Fibroblast of lung (primary cell): ENCODE measurements at regions not wholly inside any gene's neighbourhood (a gene's known extent, or its start where the extent isn't known, plus 50 kb on each side); places are given as distances from the start of the nearest gene placed in this dataset.

ENCODE experiments used
- DNase-seq, 2 donors: peaks; one replicate each; pipeline versions ENCODE4 v3.0.0 to v3.0.0-alpha.2; 2010; ENCODE audit warnings: low read depth in 2 of 2
- H2AFZ ChIP-seq: 2 replicates; pipeline ENCODE4 v1.5.1; 2012; ENCODE audit warnings: low read length, control low read depth, inconsistent platforms
- H3K27ac ChIP-seq: 2 replicates; pipeline ENCODE4 v1.5.1; 2011; ENCODE audit warnings: low read length, control low read depth; ENCODE audit not compliant: insufficient read depth
- H3K27me3 ChIP-seq: 2 replicates; pipeline ENCODE4 v1.5.1; 2011; ENCODE audit warnings: mild to moderate bottlenecking, low read length; ENCODE audit not compliant: control insufficient read depth, insufficient read depth
- H3K36me3 ChIP-seq: 2 replicates; pipeline ENCODE4 v1.5.1; 2011; ENCODE audit warnings: low read length; ENCODE audit not compliant: control insufficient read depth, insufficient read depth
- H3K4me1 ChIP-seq: 2 replicates; pipeline ENCODE4 v1.5.1; 2011; ENCODE audit warnings: low read length; ENCODE audit not compliant: control insufficient read depth, insufficient read depth; ENCODE audit errors: extremely low read depth
- H3K4me2 ChIP-seq: 2 replicates; pipeline ENCODE4 v1.5.1; 2011; ENCODE audit warnings: low read length, control low read depth; ENCODE audit not compliant: insufficient read depth; ENCODE audit errors: extremely low read depth
- H3K4me3 ChIP-seq, 4 experiments: fragments of 200-600 bp in 1 of 4; sonication (generic) in 1 of 4; replicated peaks in 1 of 4; 2 replicates each; pipeline ENCODE4 v1.5.1; 2011 to 2016; ENCODE audit warnings: low read length in 4 of 4, low read depth in 3 of 4, mild to moderate bottlenecking in 3 of 4, control low read depth in 2 of 4, inconsistent platforms in 1 of 4, mixed read lengths in 1 of 4; ENCODE audit not compliant: insufficient read depth in 1 of 4; ENCODE audit errors: control extremely low read depth in 1 of 4
- H3K79me2 ChIP-seq: 2 replicates; pipeline ENCODE4 v1.5.1; 2012; ENCODE audit warnings: mild to moderate bottlenecking, low read length, inconsistent platforms; ENCODE audit not compliant: control insufficient read depth, insufficient read depth
- H3K9ac ChIP-seq: 2 replicates; pipeline ENCODE4 v1.5.1; 2011; ENCODE audit warnings: mild to moderate bottlenecking, low read length, control low read depth; ENCODE audit not compliant: insufficient read depth
- H3K9me3 ChIP-seq: 2 replicates; pipeline ENCODE4 v1.5.1; 2012; ENCODE audit warnings: low read depth, low read length; ENCODE audit not compliant: control insufficient read depth, insufficient read depth
- H4K20me1 ChIP-seq: 2 replicates; pipeline ENCODE4 v1.5.1; 2011; ENCODE audit warnings: low read length; ENCODE audit not compliant: control insufficient read depth, insufficient read depth; ENCODE audit errors: extremely low read depth
- CTCF ChIP-seq, 2 donors: IDR thresholded peaks in 1 of 2; conservative IDR thresholded peaks in 1 of 2; 1 replicate in 1 of 2; 2 replicates in 1 of 2; pipeline ENCODE4 v1.5.1; 2011 to 2012; ENCODE audit warnings: low read length in 2 of 2, control low read depth in 1 of 2, inconsistent platforms in 1 of 2, low read depth in 1 of 2, mild to moderate bottlenecking in 1 of 2
- EZH2 ChIP-seq: IDR thresholded peaks from 2 replicates; pipeline ENCODE4 v1.5.1; 2012; ENCODE audit warnings: low read length, control low read depth, mild to moderate bottlenecking; ENCODE audit errors: missing control alignments

GRCh38 chr5:170164087-170164486 is 58.4 kb downstream of the FOXI1 start:
- Histone ChIP-seq H4K20me1 (no peaks in the 10 kb centered on the region), H2AFZ (no peak overlapping the region), H3K4me1 (no peaks in the 10 kb centered on the region), H3K4me2 (no peak overlapping the region), H3K36me3 (no peaks in the 10 kb centered on the region), H3K79me2 (no peaks in the 10 kb centered on the region), H3K27ac (no peak overlapping the region), H3K9ac (no peak overlapping the region), H3K27me3 (no peaks in the 10 kb centered on the region), H3K9me3 (no peaks in the 10 kb centered on the region), H3K4me3 (no peak overlapping the region)
- DNase-seq, result no peak
- TF ChIP-seq EZH2, result no peak
- no peak for TF ChIP-seq CTCF (conservative IDR thresholded peaks at IDR 0.05 in 1 of 2, IDR thresholded peaks at IDR 0.05 in 1 of 2; ENCODE audit: low read depth in 1 of 2, low read length in 2 of 2)

- Histone ChIP-seq H3K4me1 (no peaks in the 10 kb centered on the region), H3K4me3 (no peak overlapping the region), H3K27ac (no peak overlapping the region), H3K36me3 (no peaks in the 10 kb centered on the region), H3K9me3 (no peaks in the 10 kb centered on the region), H3K9ac (no peak overlapping the region), H4K20me1 (no peaks in the 10 kb centered on the region), H3K4me2 (no peak overlapping the region), H3K27me3 (no peaks in the 10 kb centered on the region), H3K79me2 (no peaks in the 10 kb centered on the region), H2AFZ (no peak overlapping the region)
- no peak for DNase-seq
- TF ChIP-seq EZH2 (no peak), CTCF (conservative IDR thresholded peaks at IDR 0.05 in 1 of 2, IDR thresholded peaks at IDR 0.05 in 1 of 2; ENCODE audit: low read depth in 1 of 2, low read length in 2 of 2) (no peak)
These were observed 59.2 kb downstream of the FOXI1 start for GRCh38 chr5:170164921-170165320.

GRCh38 chr5:170166101-170166500 is 60.4 kb downstream of the FOXI1 start:
- Histone ChIP-seq H3K9me3 (no peaks in the 10 kb centered on the region), H3K9ac (no peak overlapping the region), H4K20me1 (no peaks in the 10 kb centered on the region), H3K27ac (no peak overlapping the region), H3K4me3 (no peak overlapping the region), H2AFZ (no peak overlapping the region), H3K36me3 (no peaks in the 10 kb centered on the region), H3K4me1 (no peaks in the 10 kb centered on the region), H3K4me2 (no peak overlapping the region), H3K79me2 (no peaks in the 10 kb centered on the region), H3K27me3 (no peaks in the 10 kb centered on the region)
- DNase-seq, result no peak
- TF ChIP-seq CTCF (conservative IDR thresholded peaks at IDR 0.05 in 1 of 2, IDR thresholded peaks at IDR 0.05 in 1 of 2; ENCODE audit: low read depth in 1 of 2, low read length in 2 of 2), result no peak
- TF ChIP-seq EZH2, result no peak
